ENCODE measurements at regions not wholly inside any gene's neighbourhood (a gene's known extent, or its start where the extent isn't known, plus 50 kb on each side); places are given as distances from the start of the nearest gene placed in this dataset.

GRCh38 chr5:14959399-14960119 is 88.0 kb upstream of the ANKH start:
- no peak for TF ChIP-seq CTCF (conservative IDR thresholded peaks at IDR 0.05 in 1 of 2, IDR thresholded peaks at IDR 0.05 in 1 of 2; ENCODE audit: low read depth in 1 of 2, low read length in 2 of 2)
- no peak for TF ChIP-seq EZH2 (IDR thresholded peaks at IDR 0.05; ENCODE audit: low read length, missing control alignments)
